Motor neuron (in vitro differentiated cells): ENCODE measurements at regions not wholly inside any gene's neighbourhood (a gene's known extent, or its start where the extent isn't known, plus 50 kb on each side); places are given as distances from the start of the nearest gene placed in this dataset.
A peak's percentile ranks its signal among the peaks of the same experiment; 100 is the strongest.
"Not testable (repeated sequence)": the region's sequence is repeated elsewhere in the genome, so short reads cannot be mapped to it uniquely, and the experiment has no call there.

Source experiments
- ATAC-seq, 8 experiments: fragments of 200-7000 bp; cut with Tn5 transposase; replicated peaks in 6 of 8; 2 replicates each; pipeline ENCODE4 v1.8.0; 2021; ENCODE audit warnings: mild to moderate bottlenecking in 8 of 8, moderate library complexity in 8 of 8
- H3K27ac ChIP-seq, 2 donors: fragments of 250-450 bp; sonication (Bioruptor Pico); 2 replicates each; pipeline ENCODE4 v1.9.0; 2021; ENCODE audit warnings: antibody characterized with exemption in 2 of 2, mild to moderate bottlenecking in 2 of 2, moderate library complexity in 1 of 2
- H3K4me1 ChIP-seq, 2 donors: fragments of 250-450 bp; sonication (Bioruptor Pico); replicated peaks in 1 of 2; 2 replicates each; pipeline ENCODE4 v1.6.1; 2021; ENCODE audit warnings: antibody characterized with exemption in 2 of 2, mild to moderate bottlenecking in 2 of 2, moderate library complexity in 1 of 2
- H3K4me3 ChIP-seq, 5 donors: fragments of 250-450 bp; sonication (Bioruptor Pico); 2 replicates each; pipeline ENCODE4 v1.9.0; 2021; ENCODE audit warnings: antibody characterized with exemption in 5 of 5, mild to moderate bottlenecking in 5 of 5, moderate library complexity in 4 of 5
- WGBS, 10 experiments: fragments of 450-650 bp; shearing (Covaris generic); methylation state at CpG; one replicate each; pipeline ENCODE4 v1.0.0; 2022; 5-methylcytosine and 5-hydroxymethylcytosine counted together
- in situ Hi-C, 9 experiments: fragments of 400-800 bp; cut with MboI; loops; one replicate each; pipeline ENCODE4 v1.15.0; 2021; ENCODE audit warnings: low sequenced_read_pairs in 9 of 9, low pct_unique_long_range_greater_than_20kb in 2 of 9; ENCODE audit not compliant: unreplicated experiment in 9 of 9

DNA sequence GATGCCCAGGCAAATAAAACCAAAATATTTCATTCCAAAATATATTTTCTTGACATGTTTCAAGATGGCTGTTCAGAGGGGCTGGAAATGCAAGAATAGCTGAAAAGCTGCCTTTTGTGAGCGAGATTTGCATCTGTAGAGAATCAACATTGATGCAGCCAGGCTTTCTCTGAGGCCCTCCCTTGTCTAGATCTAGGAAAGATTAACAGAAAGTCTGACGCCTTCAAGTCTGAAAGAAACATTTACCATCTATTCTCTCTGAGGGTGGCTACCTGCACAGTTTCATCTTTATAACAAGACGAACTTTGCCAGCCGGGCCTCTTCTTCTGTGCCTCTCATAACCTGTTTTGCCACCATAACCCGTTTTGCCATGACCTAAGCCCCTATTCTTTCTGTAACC is 170.2 kb downstream of the AKR1D1 start:
- peak overlapping the region; percentile 53 to 73 for H3K27ac ChIP-seq
- WGBS, 10 experiments = 7 to 58% (median 27%) methylated on average over 1 to 5 of the region's 5 CpGs
- in situ Hi-C loops = no loop called here

DNA sequence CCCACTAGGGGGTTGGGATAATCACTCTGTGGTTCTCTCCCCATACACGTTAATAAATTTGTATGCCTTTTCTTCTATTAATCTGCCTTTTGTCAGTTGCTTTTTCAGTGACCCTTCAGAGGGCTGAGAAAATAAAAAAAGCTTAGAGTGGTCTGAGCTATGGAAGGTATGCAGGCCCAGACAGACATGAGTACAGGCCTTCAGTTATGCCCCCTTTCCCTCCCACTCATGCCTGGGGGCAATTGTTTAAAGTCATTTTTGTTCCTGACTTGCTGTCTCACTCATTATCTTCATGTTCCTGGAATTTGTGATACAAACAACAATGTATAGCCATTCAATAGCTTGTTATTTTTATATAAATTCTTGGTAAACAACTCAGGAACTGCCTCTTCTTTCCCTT is 170.8 kb downstream of the AKR1D1 start:
- 0 to 33% (median 14%) methylated on average over 1 of the region's 1 CpG; no CpG with 5 or more reads in 3 of the 10 experiments for WGBS, 10 experiments
- Histone ChIP-seq H3K4me1 (peaks cover 24 to 29% of the 10 kb centered on the region in 2 donors), H3K27ac (peak overlapping the region; percentile 53 to 73), H3K4me3 (no peak overlapping the region)
- in situ Hi-C loops = no loop called here
- no peak for ATAC-seq

More for the DNA sequence above, 170.2 kb downstream of the AKR1D1 start:
- Histone ChIP-seq H3K4me3 (no peak overlapping the region), H3K4me1 (peaks cover 24 to 29% of the 10 kb centered on the region in 2 donors)
- peak in 2 of 8 experiments; percentile 8 to 31 for ATAC-seq

- Histone ChIP-seq H3K4me3 (no peak overlapping the region), H3K4me1 (peaks cover 24 to 29% of the 10 kb centered on the region in 2 donors), H3K27ac (peak overlapping the region; percentile 53 to 73)
- in situ Hi-C loops = no loop called here
- no peak for ATAC-seq
- 5 to 90% (median 64%) methylated on average over 2 to 9 of the region's 9 CpGs; no CpG with 5 or more reads in 1 of the 10 experiments for WGBS, 10 experiments
Observed at GRCh38 chr7:138247568-138248333, 171.5 kb downstream of the AKR1D1 start.

GRCh38 chr7:138248609-138249008 is 172.3 kb downstream of the AKR1D1 start:
- H3K27ac ChIP-seq = no peak overlapping the region
- no peak overlapping the region for H3K4me3 ChIP-seq
- ATAC-seq = no peak
- peaks cover 24 to 28% of the 10 kb centered on the region in 2 donors for H3K4me1 ChIP-seq
- in situ Hi-C loops = no loop called here

- in situ Hi-C loops = no loop called here
- no peak overlapping the region for H3K4me3 ChIP-seq
- ATAC-seq = no peak
- 0 to 100% (median 70%) methylated on average over 1 to 4 of the region's 4 CpGs for WGBS, 10 experiments
- H3K27ac ChIP-seq = no peak overlapping the region
- H3K4me1 ChIP-seq = peaks cover 20% of the 10 kb centered on the region in 2 donors
Observed at GRCh38 chr7:138249975-138250374, 173.7 kb downstream of the AKR1D1 start.

GRCh38 chr7:138252666-138253065 is 176.4 kb downstream of the AKR1D1 start:
- 0 to 94% (median 60%) methylated on average over 1 to 4 of the region's 5 CpGs; no CpG with 5 or more reads in 5 of the 10 experiments for WGBS, 10 experiments
- ATAC-seq = peak in 1 of 8 experiments; percentile 17

GRCh38 chr7:138254444-138254843 is 178.2 kb downstream of the AKR1D1 start:
- 30 to 83% (median 60%) methylated on average over 1 to 5 of the region's 5 CpGs; no CpG with 5 or more reads in 2 of the 10 experiments for WGBS, 10 experiments
- no peak for ATAC-seq
- Histone ChIP-seq H3K4me3 (no peak overlapping the region), H3K4me1 (peaks cover 0 to 4% of the 10 kb centered on the region in 2 donors), H3K27ac (no peak overlapping the region)
- in situ Hi-C loops = no loop called here

More at GRCh38 chr7:138252666-138253065, 176.4 kb downstream of the AKR1D1 start:
- in situ Hi-C loops, H3K27ac ChIP-seq, H3K4me3 ChIP-seq, H3K4me1 ChIP-seq: not testable (repeated sequence)

DNA sequence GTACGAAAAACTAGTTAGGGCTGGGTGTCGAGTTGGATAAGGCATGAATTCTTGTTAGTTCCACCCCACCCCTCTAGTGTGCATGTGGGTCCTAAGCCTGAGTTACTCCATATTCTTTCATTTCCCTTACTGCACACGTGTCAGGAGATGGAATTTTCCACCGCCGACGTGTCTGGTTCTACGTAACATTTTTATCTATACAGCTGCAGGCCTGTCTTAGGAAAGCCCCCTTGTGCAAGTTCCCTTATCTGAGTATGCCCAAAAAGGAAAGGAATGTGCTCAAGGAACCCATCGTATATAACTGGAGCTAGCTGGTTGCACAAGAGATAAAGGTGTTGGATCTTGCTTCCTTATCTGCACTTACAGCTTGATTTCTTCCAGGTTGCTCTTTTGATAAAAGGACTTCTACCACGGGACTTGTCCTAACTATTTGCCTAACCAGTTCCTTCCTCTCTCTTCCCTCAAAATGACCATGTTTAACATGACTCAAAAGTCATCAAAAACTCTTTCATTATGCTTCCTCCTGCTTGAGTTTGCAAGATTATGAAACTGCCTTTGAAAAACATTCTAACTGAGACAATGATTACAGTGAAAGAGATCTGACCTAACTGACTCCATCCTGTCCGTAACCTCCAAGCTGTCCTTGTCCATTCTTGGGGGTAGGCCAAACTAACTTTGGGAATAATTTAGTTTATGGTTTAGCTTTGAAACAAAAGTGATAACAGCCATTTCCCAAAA is 181.4 kb downstream of the AKR1D1 start:
- ATAC-seq = no peak
- H3K4me3 ChIP-seq = no peak overlapping the region
- in situ Hi-C loops = no loop called here
- no peak overlapping the region for H3K27ac ChIP-seq
- 18 to 100% (median 90%) methylated on average over 1 to 9 of the region's 10 CpGs; no CpG with 5 or more reads in 1 of the 10 experiments for WGBS, 10 experiments
- H3K4me1 ChIP-seq = peaks cover 0 to 4% of the 10 kb centered on the region in 2 donors

DNA sequence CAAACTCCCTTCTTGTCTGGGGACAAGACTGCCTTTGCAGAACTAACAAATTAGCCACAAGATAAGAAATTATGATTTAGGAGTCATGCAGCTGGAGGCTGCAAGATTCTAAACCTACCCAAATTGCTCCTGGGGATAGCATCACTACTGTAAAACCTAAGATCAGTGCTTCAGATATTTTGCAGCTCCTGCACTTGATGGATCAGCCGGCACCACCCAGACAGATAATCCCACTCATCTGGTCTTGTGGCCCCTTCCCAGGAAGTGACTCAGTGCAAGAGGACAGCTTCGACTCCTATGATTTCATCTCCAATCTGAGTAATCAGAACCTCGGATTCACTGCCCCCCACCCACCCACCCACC is 181.9 kb downstream of the AKR1D1 start:
- 50% methylated on average over 1 of the region's 3 CpGs; no CpG with 5 or more reads in 9 of the 10 experiments for WGBS, 10 experiments
- no peak overlapping the region for H3K27ac ChIP-seq
- H3K4me3 ChIP-seq = no peak overlapping the region
- in situ Hi-C loops = no loop called here
- peaks cover 0 to 4% of the 10 kb centered on the region in 2 donors for H3K4me1 ChIP-seq
- ATAC-seq = no peak

DNA sequence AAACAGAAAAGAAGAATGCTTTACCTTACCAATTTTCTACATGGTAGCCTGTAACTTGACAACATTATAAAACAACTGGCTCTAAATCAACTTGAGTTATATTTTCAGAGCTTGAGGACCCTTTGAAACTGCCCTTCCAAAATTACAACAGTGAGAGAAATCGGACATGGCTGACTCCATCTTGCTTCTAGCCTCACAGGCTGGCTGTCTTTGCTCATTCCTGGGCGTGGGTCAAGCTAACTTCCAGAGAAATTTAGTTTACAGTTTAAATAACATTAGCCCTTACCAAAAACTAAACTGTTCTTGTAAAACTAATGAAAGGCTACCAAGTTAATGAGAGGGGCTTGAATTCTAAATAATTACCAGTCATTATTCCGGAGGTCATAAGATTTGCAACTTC is 183.4 kb downstream of the AKR1D1 start:
- ATAC-seq = no peak
- Histone ChIP-seq H3K27ac (no peak overlapping the region), H3K4me1 (peaks cover 0 to 4% of the 10 kb centered on the region in 2 donors), H3K4me3 (no peak overlapping the region)
- in situ Hi-C loops = no loop called here
- WGBS, 10 experiments = 0 to 100% (median 95%) methylated on average over 1 to 3 of the region's 3 CpGs; no CpG with 5 or more reads in 1 of the 10 experiments

- in situ Hi-C loops = no loop called here
- ATAC-seq = no peak
- Histone ChIP-seq H3K4me1 (no peaks in the 10 kb centered on the region), H3K27ac (no peak overlapping the region), H3K4me3 (no peak overlapping the region)
- WGBS, 10 experiments = 21 to 93% methylated on average over 3 to 5 of the region's 6 CpGs; no CpG with 5 or more reads in 8 of the 10 experiments
Observed at GRCh38 chr7:138267934-138268333, 191.7 kb downstream of the AKR1D1 start.

GRCh38 chr7:138276891-138277290 is 183.2 kb upstream of the TRIM24 start:
- in situ Hi-C loops = no loop called here
- Histone ChIP-seq H3K4me1 (no peaks in the 10 kb centered on the region), H3K4me3 (no peak overlapping the region), H3K27ac (no peak overlapping the region)
- no peak for ATAC-seq

DNA sequence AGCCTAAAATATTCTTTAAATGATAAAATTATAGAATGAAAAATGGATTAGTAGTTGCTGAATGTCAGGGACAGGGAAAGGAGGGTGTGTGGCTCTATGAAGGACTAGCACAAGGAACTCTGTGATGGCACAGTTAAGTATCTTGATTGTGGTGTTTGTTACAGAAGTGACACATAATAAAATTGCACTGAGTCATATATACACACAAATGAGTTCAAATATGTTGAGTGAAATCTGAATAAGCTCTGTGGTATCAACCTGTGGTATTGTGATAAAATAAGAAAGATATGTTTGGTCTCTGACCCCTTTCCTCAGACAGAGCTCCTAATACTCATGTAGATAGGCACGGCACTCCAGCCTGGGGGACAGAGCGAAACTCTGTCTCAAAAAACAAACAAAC is 181.5 kb upstream of the TRIM24 start:
- no peak overlapping the region for H3K27ac ChIP-seq
- in situ Hi-C loops = no loop called here
- no peaks in the 10 kb centered on the region for H3K4me1 ChIP-seq
- no peak overlapping the region for H3K4me3 ChIP-seq
- WGBS, 10 experiments = 20 to 100% (median 67%) methylated on average over 1 to 2 of the region's 2 CpGs; no CpG with 5 or more reads in 1 of the 10 experiments
- no peak for ATAC-seq
